Medulla oblongata (tissue), 1 donor: ENCODE measurements at regions not wholly inside any gene's neighbourhood (a gene's known extent, or its start where the extent isn't known, plus 50 kb on each side); places are given as distances from the start of the nearest gene placed in this dataset.
A peak's percentile ranks its signal among the peaks of the same experiment; 100 is the strongest.
"Not testable (repeated sequence)": the region's sequence is repeated elsewhere in the genome, so short reads cannot be mapped to it uniquely, and the experiment has no call there.

Experiments used
- DNase-seq: peaks from one replicate; pipeline ENCODE4 v3.0.0-alpha.2; 2015; ENCODE audit errors: extremely low spot score

DNA sequence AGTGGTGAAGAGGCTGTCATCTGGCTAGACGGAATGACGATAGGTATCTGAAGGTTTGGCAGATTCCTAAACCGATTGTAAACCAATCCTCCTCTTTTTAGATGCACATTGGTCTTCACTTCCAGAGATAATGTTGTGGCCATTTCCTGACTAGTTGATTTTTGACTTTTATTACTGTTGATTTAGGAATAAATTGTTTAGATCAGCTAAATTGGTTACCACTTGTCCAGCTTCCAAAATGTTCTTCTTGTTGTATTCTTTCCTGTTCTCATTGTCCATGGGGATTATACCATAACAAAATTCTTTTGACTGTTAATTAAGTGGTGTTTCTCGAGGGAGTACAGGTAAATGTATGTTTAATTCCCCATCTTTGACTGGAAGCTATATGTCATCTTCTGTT is 119.7 kb downstream of the MACROH2A1 start:
- DNase-seq = no peak

DNA sequence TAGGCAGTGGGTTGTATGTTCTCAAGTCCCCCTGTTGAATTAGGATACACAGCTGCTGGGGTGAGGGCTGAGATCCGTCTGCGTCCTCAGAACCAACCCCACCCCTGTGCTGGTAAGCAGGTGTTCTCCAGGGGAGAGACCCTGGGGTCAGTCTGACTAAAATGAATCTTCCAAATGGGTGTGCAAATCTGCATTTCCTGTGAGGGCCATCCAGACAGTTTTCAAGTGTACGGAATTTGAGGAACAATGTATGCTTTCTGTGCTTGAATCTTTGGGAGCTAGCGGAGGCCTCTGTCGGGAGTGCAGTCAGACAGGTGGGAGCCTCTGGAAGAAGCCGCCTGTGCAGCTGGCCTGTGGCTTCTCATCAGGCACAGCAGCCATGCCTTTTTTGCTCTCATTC is 122.9 kb downstream of the MACROH2A1 start:
- DNase-seq = no peak

DNA sequence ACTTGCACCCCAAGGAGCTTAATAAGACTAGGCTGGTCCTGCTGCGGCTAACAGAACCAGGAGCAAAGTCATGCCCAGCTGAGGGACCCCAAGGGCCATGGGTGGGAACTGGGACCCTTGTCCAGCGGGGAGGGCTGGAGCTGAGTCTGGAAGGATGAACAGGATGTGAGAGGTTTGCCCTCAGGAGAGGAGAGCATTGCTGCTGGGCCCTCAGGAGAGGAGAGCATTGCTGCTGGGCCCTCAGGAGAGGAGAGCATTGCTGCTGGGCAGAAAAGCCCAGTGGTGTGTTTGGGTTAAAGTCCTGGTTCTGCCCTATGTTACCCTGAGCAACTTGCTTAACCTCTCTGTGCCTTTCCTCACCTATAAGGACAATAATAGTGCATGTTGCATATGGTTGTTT is 125.8 kb downstream of the MACROH2A1 start:
- no peak for DNase-seq

DNA sequence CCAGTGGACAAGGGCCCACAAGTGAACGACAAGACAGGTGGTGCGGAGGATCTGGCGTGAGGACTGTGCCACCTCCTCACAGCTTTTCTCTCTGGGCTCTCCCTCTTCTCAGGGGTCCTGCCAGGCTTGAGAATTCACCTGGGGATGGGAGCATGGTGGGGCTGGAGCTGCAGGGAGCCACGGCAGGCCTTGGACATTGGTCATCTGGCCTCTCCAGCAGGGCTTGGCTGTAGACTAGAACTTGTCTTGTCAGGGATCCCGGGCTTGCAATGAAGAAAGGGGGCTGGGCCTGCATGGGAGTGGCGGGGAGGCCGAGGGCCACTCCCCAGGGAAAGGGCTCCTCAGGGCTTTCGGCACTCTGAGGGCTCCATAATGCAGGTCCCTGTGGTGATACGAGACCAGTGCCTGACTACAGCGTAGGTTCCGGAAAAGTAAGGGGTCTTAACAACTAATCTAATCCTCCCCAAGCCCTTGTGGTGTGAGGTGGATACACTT is 126.7 kb downstream of the MACROH2A1 start:
- no peak for DNase-seq

DNA sequence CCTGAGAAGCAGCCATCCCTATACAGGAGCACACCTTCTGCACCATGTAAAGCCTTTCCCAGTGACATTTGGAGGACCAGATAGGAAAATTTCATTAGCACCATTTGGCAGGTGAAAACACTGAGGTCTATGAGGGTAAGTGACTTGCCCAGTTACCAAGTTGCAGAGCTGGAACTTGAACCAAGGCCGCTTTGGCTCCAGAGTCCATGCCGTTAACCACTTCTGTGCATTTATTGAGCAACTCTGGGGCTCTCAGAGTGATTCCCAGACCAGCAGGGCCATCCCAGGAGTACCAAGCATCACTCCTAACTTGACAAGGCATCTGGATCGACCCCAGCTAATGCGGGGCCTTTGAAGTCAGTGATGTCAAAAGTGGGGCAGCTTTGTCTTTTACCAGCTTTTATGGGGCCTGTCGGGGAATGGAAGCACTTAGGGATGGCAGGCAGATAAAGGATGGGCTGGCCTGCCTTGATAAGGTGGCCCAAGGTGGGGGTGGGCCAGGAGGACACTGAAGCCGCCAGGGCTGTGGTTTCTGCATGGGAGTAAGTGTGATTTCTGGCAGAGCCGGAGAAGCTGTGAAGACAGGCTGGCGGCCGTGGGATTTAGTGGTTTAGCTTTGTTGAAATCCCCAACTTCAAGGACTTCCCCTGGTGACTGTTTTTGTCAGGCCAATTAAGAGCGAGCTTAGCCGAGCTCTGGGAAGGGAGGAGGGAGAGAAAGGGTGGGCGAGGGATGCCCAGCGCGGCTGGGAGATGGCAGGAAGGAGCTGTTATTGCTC is 127.3 kb downstream of the MACROH2A1 start:
- DNase-seq = no peak

DNA sequence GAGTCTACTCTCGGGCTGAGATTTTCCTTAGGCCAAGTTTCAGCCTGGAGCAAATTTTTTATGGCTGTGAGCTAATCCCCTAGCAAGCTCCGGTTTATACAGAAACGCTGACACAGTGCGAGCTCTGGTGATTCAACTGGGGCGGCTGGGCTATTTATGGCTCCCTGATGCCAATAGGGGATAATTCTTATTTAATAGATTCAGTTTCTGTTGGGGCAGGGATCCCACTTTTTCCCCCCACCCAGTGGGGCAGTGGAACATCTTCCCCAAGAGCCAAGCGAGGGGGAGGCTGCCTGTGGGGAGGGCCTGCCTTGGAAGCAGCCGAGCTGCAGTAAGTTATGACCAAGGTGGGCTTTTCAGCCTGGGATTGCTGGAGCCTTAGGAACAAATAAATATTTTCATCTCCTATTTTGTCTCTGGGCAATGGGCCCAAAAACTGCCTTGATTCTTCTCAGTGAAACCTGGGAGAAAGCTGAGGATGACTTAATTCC is 129.1 kb downstream of the MACROH2A1 start:
- DNase-seq = peak; percentile 31

DNA sequence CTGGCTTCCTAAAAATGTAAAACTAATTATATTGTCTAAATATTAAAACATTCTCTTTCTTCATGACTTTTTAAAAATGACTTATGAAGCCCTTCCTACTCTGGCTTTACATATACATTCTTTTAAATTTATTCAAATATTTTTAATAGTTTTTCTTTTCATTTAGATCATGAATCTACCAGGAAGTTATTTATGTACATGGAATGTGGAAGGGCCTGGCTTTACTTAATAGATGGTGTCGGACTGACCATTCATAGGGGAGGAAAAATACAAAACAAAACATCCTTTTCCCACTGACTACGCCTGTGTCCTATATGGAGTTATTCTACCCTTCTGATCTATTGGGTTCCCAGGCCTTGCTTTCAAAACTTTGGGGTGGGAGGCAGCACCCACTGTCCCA is 129.8 kb downstream of the MACROH2A1 start:
- DNase-seq = no peak

DNA sequence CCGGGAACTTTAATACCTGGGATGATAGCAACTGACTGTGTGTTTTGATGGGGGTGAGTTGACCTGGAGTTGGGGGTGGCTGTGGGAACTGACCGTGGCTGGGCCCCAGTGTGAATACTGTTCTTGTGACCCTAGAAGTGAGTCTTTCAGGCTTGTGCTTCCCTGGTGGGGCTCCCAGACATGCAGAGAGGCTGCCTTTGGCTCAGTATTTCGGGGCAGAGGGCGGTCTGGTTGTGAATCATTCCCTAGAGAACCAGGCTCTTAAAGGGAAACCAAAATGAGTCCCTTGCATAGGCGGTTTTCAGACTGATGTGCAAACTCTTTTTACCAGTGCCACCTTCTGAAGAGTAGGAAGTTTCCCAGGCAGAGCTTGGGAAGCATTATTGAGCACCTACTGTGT is 132.1 kb downstream of the MACROH2A1 start:
- DNase-seq = no peak

DNA sequence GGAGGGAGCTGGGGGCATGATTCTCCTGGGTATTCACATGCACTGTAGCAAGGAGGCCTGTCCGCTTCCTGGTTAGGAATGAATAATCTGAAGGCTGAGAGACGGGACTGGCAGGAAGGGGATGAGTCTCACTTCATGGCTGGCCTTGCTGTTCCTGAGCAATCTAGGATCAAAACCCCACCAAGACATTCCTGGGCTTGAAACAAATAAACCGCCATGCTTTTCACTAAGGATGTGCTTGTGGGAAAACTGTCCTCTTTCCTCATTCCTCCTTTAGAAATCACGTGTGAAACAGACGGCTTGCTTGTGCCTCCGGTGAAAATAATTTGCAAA is 132.8 kb downstream of the MACROH2A1 start:
- DNase-seq = no peak

DNA sequence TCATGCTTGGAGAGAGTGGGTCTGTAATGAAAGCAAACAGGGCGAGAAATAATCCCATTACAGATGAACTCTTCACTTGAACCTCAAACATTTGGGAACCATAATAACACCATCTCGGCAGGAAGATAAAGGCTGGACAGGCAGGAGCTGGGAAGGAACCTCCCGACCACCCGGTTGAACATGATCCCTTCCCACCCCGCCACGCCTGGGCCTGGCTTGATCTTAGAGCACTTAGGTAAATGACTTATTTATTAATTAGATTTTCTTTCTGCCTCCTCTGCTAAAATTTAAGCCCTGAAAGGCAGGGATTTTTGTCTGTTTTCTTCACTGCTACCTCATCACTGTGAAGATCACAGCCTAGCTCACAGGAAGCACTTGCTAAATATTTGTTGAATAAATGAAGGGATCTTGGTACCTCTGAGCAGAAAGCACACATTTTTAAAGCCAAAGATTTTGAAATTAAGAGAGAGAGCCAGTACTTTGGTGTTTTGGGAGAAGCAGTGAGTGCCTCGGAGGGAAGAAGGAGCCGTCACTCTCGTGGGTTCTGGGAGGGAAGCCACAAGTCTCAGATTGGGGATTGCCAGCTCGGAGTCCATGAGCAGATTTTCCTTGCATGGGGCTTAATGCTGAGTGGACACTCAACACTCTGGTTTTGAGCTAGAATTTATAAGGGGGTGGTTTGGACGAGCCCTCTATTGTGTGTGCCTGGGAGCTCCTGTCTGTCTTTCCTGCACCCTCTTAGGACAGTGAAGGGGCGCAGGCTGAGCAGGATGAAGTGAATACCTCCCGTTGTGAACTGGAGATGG is 133.3 kb downstream of the MACROH2A1 start:
- peak; percentile 9 for DNase-seq

DNA sequence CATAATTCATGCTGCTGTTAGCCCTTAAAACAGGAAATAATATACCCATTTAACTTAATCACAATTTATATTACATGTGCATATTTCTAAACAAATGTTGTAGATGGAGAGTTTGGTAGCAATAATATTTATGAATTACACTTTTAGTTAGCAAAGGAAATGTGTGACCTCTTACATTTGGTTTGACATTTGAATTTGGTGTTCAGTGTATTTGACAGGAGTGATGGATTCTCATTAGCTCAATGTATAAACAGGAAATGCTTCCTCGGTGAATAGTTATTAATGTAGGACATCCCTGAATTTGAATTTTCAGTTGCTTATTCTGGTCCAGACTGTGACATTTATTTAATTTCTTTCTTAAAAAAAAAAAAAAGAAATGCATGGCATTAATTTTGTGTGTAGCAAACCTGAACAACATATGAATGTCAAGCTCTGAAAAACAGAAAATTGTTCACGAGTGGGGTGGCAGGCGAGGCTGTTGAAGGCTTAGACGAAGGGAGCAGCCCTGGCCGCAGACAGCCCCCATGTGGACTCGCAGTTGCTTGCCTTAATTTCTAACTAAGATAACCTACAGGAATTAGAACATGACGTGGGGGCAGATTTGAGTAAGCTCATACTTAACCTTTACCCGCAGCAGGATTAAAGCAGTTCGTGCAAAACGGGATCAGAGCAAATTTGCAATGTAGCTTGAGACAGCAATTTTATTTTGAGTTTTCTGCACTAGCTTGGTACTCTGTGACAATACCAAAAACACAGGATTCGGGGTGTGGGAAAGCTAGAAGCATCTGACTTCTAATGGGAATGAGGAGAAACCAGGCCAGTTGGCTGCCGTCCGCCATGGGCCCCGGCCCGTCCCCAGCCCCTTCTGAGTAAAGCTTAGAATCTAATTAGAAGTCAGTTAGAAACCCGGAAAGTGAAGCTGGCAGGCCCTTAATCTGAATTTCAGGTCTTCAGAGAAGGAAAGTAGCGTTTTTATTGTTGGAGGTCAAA is 134.3 kb downstream of the MACROH2A1 start:
- no peak for DNase-seq

DNA sequence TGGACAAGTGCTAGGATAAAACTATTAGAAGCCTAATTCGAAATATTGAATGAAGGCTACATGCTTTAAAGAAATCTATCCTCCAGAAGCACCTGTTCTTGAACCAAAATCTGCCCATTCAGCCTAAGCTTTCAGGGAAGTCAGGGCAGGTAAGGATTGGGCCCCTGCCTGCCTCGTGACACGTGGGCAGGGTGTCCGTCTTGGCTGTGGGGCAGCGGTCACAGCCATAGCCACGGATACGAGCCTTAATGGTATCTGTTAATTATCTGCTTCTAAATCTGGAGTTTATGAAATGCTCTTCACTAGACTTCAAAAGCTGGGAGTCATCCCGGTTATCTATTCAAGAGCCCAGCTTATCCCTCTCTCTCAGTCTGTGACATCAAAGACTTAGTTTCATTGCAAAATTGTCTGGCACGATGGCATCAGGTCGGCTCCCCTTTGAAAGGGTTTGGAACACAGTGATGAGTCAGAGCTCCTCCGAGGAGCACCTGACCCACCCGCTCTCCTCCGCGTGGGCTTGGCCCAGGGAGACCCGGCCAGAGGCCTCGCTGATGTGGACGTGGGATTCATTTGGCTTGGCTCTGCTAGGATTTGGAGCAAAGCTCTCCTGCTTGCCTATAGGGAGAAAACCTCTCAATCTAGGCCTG is 135.9 kb downstream of the MACROH2A1 start:
- DNase-seq = no peak

DNA sequence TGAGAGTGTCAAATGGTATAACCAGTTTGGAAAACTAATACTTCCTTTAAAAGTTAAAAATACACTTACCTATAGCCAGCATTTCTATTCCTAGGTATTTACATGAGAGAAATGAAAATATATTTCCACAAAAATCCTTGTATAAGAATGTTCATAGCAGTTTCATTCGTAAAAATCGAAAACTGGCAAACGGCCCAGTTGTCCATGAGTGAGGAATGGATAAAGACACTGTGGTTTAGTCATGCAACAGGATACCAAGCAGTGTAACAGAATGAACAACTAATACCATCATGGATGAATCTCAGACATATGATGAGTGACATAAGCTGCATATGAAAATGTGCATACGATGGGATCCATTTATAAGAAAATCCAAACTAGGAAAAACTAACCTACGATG is 136.7 kb downstream of the MACROH2A1 start:
- DNase-seq = no peak

DNA sequence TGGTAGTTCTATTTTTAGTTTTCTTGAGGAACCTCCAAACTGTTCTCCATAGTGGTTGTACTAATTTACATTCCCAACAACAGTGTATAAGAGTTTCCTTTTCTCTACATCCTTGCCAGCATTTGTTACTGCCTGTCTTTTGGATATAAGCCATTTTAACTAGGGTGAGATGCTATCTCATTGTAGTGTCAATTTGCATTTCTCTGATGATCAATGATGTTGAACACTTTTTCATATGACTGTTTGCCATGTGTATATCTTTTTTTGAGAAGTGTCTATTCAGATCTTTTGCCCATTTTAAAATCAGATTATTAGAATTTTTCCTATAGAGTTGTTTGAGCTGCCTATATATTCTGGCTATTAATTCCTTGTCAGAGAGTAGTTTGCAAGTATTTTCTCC is 138.9 kb downstream of the MACROH2A1 start:
- not testable (repeated sequence) for DNase-seq

DNA sequence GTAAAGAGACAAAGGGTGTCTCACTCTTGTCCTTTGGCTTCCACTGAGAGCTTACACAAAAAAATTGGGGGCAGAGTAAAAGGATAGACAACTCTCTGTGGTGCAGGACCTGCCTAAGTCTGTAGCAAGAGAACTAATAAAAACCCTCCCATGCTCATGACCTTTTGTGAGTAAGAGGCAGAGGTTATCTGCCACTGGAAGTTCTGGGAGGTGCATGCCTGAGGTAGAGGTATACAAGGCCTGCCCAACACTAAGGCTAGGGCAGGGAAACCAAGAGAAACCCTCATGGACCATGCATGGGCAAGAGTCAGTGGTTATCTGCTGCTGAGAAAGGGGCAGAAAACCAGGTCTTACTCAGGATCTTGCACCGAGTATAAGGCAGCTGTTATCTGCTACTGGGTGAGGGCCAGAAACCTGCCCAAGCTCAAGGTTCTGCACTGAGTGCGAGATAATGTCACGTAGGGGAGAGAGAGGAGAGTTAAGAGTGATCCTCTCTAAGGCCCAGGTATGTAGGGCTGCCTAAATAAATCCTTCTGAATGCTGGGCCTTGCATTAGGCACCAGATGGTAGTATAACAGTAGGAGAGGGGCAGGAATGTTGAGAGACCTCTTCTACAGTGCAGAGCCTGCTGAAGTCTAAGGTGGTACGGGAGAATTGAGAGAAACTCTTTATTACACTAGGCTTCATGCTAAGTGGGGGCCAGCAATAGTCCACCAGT is 143.4 kb downstream of the MACROH2A1 start:
- no peak for DNase-seq

DNA sequence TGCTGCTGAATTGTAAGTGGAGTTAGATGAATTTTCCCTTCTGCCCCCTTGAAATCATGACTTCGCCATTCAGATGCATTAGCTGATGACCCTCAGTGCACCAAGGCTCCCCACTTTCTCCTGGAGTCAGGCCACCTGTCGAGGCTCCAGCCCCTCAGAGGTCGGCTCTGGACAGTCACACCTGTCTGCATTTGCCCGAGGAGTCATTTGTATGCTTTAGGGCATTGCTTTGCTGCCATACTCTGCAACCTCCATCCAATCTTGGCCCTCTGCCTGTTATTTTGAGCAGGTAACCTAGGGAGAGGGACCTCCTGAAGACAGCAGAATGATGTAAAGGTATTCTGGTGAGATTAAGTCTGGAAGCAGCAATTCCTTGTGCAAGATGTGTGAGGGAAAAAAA is 144.8 kb downstream of the MACROH2A1 start:
- DNase-seq = no peak

DNA sequence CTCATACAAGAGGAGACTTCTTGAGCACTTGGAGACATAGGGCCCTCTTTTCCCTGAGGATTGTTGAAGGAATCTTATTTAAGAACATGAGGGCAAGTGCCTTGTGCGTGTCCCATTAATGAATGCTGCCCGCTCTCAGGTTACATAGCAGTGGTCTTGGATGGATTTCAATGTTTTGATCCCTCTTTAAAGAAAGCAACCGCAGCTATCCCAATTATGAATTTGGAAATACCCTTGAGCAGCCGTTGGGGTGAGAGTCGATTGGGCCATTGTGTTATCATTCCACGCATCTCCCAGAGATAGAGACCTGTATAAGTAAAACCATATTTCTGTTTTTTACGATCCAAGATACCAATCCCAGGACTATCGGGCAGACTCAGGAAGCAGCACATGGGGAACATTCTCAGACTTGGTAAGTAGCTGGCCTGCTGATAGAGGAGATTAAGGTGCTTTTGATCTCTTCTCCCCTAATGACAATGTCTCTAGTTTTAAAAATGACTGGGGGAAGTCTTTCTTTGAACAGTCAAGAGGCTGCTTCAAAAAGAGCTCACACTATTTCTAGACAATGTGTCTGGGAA is 145.3 kb downstream of the MACROH2A1 start:
- DNase-seq = no peak

DNA sequence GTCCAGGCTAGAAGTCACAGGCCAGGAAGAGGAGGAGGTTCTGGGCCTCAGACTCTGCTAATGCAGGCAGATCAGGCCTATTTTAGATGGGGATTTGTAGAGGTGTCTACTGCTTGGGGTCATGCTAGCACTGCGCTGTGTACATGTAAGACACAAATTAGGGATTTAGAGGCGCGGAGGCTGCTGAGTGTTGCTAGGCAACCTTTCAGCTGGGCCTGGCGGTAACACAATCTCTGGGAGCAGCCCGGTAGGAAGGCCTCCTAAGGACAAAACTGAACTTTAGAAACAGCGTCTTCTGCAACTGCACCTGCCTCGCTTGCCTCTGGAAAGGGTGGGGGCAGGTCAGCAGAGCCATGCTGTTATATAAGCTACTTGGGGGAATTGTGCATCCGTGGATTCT is 147.9 kb downstream of the MACROH2A1 start:
- DNase-seq = no peak

DNA sequence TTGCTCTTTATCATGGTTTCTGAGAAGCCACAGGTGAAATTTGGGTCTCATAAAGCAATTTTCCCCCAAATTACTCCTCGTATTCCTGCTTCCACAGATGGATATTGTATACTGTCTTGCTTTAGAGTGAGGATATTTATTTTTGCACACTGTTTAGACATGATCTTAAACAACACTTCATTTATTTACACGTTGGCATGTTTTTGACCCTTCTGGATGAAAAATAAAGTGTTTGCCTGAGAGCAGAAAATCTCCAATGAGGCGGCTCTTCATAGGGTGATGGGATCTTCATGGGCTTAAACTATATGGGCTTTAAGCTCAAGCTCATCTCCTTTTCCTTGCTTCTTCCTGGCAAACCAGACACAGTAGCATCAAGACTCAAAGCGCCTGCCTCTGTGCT is 148.4 kb downstream of the MACROH2A1 start:
- DNase-seq = no peak

DNA sequence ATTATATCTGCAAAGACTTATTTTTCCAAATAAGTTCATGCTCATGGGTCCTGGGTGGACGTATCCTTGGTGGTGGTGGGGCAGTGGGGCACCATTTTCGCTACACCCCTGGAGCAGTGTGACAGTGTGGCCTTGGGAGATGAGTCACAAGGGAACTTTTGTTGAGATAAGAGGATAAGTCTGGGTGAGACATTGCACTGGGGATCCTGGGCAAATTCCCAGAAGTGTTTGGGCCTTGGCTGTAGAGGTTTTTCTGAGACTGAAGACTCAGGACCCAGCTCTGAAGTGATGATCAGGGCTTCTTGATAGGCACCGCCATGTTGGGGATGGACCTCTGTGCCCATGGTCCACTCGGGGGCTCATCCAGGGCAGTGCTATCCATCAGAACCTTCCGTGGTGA is 149.4 kb downstream of the MACROH2A1 start:
- no peak for DNase-seq
